ENCODE measurements at regions not wholly inside any gene's neighbourhood (a gene's known extent, or its start where the extent isn't known, plus 50 kb on each side); places are given as distances from the start of the nearest gene placed in this dataset.

DNA sequence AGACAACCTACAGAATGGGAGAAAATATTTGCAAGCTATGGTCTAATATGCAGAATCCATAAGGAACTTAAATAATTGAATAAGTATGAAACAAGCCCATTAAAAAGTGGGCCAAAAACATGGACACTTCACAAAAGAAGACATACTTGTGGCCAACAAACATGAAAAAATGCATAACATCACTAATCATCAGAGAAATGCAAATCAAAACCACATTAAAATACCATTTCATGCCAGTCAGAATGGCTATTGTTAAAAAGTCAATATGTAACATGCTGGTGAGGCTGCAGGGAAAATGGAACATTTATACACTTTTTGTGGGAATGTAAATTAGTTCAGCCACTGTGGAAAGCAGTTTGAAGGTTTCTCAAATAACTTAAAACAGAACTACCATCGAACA is 945.4 kb upstream of the FLRT2 start:
- TF ChIP-seq, protein P1, sequence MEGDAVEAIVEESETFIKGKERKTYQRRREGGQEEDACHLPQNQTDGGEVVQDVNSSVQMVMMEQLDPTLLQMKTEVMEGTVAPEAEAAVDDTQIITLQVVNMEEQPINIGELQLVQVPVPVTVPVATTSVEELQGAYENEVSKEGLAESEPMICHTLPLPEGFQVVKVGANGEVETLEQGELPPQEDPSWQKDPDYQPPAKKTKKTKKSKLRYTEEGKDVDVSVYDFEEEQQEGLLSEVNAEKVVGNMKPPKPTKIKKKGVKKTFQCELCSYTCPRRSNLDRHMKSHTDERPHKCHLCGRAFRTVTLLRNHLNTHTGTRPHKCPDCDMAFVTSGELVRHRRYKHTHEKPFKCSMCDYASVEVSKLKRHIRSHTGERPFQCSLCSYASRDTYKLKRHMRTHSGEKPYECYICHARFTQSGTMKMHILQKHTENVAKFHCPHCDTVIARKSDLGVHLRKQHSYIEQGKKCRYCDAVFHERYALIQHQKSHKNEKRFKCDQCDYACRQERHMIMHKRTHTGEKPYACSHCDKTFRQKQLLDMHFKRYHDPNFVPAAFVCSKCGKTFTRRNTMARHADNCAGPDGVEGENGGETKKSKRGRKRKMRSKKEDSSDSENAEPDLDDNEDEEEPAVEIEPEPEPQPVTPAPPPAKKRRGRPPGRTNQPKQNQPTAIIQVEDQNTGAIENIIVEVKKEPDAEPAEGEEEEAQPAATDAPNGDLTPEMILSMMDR (IDR thresholded peaks at IDR 0.05) = no peak
- TF ChIP-seq POLR2AphosphoS5 (IDR thresholded peaks at IDR 0.05; ENCODE audit: insufficient read depth in 1 of 2, low read depth in 1 of 2) (no peak), POLR2A (IDR thresholded peaks at IDR 0.05) (no peak)

Measured in vagina (tissue), 2 donors.